HG03520 (cell line): ENCODE measurements at regions not wholly inside any gene's neighbourhood (a gene's known extent, or its start where the extent isn't known, plus 50 kb on each side); places are given as distances from the start of the nearest gene placed in this dataset.

Experiments
- ATAC-seq: cut with Tn5 transposase; IDR thresholded peaks from one replicate; pipeline ENCODE4 v1.9.1; 2021; ENCODE audit warnings: mild to moderate bottlenecking, moderate library complexity; ENCODE audit not compliant: unreplicated experiment

DNA sequence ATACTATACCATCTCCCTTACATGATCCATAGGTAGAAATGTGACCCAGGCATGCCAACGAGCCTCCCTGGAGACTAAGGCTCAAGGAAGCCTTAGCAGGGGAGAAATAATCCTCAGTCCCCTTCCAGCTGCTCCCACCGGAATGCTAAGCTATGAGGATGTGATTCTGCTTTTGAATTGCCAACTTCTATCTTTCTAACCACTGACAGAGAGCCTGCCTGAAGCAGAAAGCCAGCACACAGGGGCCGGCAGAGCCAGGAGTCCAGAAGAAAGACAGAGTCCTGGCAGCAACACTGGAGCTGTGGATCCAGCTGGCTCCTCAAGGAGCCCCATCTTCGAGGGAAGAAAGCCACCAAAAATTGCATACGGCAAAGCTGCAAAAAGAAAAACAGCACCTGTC lies 579.6 kb upstream of the CDH5 start:
- no peak for ATAC-seq

DNA sequence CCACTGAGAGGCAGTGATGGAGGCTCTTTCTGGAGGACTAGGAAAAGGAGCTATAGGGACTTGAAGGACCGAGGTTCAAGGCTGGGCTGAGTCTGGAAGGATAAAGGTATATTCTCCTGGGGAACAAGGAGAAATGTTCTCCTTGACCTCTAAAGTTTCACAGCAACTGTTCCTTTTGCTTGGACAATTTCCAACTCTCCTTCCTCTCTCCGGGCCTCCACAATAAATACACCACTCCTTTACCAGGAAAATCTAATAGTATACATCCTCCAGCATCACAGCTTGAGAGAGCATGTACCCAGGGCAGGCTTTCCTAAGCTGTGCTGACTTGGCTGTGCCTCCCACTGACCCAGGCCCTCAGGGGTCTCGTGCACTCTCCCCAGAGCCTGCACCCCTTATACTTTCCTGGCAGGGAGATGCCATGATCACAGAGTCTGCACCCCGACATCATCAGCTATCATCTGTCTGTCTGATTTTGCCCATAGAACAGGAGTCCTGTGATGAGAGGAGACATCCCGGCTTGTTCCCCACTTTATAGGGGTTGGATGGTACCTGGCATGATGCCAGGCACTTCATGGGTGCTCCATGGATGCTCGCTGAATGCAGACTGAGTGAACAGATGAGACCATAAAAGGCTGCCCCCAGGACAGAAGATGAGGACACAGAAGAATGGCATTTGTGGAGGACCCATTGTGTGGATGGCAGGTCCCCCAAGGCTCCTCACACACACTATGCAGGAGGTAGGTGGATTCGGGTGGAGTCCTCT lies 582.6 kb upstream of the CDH5 start:
- ATAC-seq: no peak

DNA sequence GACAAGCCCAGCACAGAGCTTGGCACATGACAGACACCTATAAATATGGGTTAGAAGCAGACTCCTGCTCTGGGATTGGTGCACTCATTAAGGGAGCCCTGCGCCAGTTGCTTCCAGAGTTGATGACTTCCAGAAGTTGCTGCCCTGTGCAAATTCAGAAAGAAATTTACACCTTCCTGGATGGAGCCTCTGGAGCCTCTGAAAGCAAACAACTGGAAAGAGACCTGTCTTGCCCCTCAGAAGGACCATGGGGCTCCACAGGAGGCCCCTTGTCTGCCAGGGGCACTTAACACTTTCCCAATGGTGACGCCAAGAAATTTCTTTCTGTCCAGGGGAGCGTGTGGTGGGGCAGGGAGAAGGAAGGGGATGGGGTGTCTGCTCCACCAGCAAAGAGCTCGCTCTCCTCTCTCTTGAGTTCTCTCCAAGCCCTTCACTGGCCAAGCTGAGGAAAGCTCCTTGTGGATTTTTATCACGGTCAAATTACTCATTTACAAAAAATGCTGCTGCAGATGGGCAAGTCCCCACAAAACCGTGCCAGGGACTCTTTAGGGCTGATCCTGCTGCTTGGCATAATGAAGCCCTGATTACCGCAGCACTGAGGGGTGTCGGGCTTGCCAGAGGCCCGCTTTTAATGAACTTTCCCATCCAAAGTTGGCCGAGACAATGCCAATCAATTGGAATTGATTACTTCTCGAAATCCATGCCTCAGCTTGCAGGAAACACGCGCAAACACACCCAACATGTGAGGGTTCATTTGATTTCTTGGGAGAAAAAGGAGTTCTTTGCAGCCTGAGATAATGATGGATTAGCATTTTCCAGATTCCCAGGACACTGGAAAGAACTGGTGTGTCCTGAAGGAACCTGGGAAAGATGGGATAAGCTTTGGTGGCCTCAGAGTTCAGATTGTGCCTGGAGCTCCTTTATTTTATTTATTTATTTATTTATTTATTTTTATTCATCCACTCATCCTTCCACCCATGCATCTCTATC lies 583.6 kb upstream of the CDH5 start:
- no peak for ATAC-seq

DNA sequence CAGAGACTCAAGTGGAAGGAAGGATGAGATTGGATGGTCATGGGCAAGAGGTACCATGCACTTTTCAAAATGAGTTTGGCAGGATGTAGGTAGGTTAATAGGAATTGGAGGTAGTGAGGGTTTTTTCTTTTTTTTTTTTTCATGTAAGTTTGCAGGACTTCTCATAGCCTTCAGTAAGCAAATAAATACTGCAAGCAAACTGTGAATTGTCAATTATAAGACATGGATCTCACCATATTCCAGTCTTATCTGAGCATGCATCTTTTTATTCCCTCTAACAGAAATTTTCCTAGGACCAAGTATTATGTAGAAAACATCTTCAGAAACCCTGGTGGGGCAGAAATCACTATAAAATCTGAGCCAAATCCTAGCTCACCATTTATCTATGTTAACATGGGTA lies 584.6 kb upstream of the CDH5 start:
- ATAC-seq: no peak

DNA sequence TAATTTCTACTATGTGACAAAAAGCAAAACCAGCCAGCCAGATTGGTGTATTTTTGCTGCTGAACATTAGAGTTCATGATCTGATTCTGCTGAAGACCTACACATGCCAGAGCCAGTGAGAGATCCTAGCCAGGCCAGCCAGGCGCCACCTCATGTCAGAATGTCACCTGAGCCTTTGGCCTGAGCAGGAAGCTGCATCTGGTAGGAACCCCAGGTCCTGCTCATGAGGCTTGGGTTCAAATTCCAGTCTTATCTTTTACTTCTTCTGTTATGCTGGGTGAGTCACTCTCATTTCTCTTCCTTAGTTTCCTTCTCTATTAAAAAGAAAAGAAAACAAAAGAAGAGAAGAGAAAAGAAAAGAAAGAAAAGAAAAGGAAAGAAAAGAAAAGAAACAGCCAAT lies 585.1 kb upstream of the CDH5 start:
- ATAC-seq: no peak

DNA sequence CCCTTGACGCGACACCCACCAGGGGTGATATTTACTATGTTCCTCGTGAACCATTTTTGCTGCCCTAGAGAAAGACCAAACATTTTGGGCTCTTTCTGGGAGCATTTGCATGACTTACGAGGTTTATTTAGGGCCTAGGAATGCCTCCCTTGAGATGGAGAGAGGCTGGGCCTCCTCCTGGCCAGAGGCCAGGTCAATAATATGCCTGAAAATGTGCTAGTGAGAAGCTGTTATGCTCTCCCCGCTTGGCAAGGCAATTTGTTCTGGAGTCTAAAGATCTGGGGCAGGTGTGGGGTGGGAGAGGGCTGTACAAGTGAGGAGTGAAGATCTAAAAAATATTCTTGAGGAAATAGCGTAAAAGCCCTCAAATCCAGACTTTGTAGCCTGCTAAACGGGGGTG lies 587.3 kb upstream of the CDH5 start:
- ATAC-seq: no peak

DNA sequence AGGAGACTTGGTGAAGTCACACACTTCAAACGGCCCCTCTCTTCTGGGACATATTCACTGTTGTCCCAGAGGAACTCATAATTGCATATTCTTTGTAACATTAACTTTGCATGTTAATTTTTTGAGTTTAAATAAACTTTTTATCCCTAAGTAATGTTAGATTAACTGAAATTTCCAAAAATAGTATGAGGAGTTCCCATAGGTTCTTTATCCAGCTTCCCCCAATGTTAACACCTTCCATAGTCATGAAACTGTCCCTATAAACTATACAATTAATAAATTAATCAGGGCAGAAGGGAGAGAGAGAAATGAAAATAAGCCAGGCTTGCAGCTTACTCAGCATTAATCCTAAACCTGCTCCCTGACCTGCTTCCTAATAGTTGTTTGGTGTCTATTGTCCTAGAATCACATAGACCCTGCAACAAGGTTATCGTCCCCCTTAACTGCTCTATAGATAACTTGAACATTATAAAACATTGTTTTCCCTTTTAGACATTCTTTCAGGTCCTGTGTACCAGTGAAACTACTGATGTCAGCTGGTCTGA lies 589.8 kb upstream of the CDH5 start:
- no peak for ATAC-seq

DNA sequence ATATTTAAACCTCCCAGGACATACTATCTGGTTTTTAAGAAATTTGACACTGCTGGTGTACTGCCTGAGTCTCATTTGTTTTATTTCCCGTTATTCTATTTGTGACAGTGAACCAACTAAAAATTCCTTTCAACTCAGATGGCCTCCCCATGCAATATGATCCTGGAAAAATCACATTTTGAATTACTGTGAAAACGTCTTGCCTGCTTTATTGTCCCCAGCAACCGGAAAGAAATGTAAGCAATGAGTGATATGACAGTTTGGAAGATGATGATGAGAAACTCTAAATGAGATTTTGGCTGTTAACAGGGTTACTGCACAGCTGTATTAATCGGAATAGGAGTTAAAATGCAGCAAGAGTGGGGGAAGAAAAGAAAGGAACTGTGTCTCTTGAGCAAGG lies 590.7 kb upstream of the CDH5 start:
- ATAC-seq: no peak

DNA sequence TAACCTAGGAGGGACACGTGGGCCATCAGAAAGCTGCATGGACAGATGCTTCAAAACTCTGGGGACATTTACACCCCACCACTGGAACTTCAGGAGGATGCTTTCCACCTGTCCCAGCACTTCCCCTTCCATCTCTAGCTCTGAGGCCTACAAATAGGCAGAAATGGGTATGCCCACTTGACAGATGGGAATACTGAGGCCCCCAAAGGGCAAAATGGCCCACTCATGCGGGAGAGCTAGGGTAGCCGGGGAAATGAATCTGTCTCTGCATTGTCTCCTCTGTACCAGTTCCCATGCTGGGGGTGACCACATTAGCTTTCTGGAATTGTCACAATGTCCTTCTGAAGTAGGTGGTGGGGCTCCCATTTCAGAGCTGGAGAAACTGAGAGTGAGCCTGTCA lies 592.1 kb upstream of the CDH5 start:
- ATAC-seq: no peak

DNA sequence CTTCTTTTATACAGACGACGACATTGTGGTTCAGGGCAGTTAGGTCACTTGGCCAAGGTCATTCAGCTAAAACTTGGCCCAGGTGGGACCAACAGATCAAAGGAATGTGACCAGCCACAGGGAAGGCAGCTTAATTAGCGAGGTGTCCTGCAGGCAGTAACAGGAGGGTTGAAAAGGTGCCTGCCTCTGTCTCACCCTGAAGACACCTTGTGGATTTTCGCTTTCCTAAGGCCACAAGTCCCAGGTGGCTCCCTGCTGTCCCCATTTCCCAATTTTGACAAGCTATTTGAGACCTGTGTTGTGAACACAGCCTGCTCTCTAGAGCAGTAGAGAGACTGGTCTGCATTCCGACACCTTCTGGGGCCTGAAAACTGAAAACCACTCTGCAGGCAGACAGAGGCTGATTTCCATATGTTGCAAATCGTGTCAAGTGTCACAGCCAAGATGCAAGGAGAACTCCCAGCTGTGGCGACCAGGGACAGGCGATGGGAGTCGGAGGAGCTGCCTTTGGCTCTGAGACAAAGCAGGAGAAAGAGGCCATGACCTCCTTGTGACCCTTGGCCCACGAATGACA lies 593.1 kb upstream of the CDH5 start:
- no peak for ATAC-seq

DNA sequence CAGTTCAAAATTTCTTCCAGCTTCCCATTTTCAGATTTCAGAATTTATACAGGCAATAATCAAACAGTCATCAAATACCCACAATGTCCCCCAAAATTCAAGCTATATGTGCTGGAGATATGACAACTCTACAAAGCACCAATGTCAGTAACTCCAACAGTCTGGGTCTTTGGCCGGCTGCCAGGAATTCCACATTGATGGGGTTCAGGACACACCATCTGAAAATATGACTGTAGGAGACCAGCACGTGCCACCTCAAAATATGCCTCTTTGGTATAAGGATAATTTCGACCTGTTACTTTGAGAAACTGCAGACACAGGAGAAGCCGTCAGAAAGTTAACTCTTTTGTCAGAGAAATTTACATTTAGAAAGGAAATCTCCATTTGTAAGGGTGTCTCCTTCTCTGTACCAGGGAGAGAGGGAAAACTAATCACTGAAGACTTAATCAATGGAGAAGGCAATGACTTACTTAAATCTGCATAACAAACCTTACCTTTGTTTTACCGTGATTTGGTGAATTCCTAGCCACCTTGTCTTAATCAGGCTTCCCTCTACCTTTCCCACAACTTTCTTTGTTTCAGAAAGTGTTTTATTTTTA lies 594.3 kb upstream of the CDH5 start:
- ATAC-seq: no peak

DNA sequence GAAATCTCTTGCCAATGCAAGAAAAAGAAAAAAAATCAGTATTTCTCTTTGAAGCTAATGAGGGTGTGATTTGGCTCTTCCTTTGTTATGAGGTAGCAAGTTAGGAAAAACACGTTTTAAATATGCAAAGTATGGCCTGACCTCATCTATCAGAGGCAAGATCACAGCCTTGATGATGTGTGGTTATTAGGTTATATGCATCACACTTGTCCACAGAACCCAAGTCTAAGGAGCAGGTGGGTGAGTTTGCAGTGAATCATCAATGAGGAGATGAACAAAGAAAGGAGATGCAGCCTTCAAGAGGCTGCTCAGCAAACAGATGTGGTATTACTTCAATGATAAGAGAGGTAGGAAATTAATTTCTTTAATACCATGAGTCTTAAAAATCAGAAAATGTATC lies 594.8 kb upstream of the CDH5 start:
- no peak for ATAC-seq

DNA sequence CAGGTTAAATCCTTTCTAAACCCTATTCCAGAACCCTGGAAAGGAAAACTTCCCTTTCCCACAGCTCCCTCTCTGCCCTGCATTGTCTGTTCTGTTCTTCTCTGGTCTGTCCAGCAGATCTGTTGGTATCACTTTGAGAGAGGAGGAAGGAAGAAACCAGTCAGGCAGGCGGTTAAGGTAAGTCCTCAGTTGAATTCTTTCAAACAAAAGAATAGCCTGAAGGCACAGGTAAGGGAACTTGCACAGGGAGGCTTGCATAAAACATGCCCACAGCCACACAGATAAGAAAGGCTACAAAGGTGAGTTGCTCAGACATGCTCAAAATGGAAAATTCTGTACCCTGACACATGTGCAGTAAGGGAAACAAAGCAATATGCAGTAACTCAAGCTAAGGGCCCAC lies 595.7 kb upstream of the CDH5 start:
- ATAC-seq: no peak

DNA sequence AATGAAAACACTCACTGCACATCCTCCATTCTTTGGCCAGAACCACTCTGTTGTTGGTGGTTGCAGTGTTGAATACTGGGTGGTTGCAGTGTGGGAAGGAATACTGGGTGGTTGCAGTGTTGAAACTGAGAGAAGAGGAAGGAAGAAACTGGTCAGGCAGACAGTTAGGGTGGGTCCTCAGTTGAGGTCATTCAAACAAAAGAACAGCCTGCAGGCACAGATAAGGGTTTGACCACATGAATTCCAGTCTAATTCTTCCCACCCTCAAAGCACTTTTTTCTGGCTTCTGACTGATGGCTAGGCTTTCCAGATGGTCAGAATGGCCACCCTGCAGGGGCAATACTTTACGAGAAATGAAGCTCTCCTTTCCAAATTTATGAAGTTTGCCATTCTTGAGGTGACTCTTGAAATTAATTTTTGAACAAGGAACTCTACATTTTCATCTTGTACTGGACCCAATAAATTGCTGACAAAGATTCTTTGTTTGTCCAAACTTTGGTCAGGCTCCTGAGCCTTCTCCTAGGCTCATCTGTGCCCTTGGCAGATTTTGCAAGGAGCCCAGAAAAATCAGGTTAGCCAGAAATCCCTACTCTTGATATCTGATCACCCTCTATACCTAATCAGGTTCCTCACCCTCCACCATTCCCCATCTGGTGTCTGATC lies 596.6 kb upstream of the CDH5 start:
- no peak for ATAC-seq

DNA sequence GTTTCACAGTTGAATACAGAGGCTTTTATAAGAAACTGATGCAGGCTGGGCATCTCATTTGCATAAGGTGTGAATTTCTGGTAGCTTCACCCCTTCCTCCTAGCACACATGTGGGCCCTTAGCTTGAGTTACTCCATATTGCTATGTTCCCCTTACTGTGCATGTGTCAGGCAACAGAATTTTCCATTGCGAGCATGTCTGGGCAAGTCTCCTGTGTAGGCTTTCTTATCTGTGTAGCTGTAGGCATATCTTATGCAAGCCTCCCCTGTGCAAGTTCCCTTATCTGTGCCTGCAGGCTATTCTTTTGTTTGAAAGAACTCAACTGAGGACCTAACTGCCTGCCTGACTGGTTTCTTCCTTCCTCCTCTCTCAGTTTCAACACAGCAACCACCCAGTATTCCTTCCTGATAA lies 597.4 kb upstream of the CDH5 start:
- no peak for ATAC-seq

DNA sequence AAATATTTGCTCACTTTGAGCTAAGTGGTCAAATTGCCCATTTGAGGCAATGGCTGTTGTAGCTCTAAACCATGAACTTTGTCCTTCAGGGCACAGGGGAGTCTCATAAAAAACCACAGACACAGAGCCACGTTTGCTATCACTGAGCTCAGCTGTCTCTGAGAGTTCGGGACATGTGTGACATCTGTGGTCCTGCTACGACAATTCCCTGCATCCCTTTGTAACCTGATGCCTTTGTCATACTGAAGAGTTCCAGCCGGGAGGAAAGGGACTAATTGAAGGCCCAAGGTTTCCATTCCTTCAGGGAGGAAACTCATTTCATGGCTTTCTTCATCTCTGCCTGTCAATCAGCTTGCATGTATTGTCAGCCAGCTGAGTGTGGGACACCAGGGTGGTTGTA lies 599.4 kb upstream of the CDH5 start:
- ATAC-seq: no peak

DNA sequence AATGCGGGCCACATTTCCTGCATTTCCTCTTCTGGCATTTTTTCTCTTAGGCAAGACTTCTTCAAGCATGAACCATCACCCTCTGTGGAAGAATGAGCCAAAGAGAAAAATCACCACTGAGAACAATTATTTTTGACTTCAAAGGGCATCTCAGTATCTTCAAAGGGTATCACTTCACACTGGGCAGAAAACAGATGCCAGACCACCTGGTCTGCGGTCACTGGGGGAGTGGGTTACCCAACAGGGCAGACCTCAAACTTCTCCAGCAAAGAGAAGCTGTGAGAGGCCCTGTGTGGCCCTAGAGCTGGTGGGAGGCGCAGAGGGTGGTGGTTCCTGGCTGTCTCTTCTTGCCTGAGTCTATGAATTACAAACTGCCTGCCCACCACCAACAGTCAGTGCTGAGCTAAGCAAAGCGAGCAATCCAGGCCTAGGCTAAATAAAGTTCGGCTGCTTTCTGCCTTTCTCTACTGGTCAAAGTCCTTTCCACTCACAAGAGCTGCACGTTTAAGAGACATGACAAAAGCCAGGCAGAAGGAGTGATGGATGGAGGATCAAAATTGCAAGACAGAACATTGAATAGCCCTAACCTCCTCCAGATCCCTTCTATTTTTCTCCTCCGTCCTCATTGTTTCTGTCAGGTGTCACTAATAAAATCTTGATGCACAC lies 602.7 kb upstream of the CDH5 start:
- ATAC-seq: no peak

DNA sequence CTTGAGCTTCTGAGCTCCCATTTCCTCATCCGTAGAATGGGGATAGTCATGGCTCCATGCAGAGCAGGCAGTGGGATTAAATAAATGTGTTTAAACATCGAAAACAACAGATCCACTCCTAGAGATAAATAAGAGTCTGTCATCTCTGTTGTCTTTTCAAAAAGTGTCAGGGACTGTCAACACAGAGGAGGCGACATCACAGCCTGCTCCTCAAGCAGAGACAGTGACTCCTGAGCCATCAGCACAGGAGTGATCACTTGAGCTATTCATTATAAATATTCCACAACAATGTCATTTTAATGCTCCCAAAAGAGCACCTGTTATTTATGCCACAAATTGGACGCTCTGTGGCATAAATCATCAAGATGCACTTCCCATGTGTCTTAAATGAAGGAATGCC lies 605.6 kb upstream of the CDH5 start:
- ATAC-seq: no peak

DNA sequence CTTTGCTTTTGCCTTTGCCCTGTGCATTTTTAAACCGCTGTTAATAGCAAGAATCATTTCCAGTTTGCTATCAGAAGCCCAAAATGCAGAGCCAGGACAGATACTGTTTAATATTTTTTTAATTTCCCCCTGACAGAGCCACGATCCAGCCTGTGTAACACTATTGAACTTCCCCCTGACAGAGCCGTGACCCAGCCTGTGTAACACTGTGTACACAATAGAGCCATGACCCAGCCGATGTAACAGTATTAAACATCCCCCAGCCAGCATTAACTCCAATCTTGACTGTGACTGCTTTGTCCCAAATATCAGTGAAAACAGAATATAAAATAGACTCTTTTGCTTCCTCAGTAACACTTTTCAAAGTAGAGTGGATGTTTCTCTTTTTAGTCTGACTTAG lies 607.9 kb upstream of the CDH5 start:
- no peak for ATAC-seq

DNA sequence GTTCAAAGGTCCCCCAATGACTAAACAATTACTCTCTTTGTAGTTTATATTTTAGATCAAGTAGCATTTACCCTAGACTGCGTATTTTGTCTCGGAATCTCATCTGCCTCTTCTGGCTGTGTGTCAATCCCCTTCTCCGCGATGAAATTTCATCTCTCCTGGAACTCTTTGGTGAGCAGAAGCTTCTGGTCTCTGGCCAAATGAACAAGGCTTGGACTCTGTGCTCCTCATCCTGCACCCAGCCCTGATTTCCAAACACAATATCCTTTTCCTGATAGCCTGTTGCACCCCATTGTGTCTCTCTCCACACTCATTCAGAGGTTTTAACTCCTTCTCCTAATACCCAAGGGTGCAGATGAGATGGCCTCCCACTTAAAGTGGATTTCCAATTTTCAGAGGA lies 609.4 kb upstream of the CDH5 start:
- ATAC-seq: no peak
